ENCODE measurements at regions not wholly inside any gene's neighbourhood (a gene's known extent, or its start where the extent isn't known, plus 50 kb on each side); places are given as distances from the start of the nearest gene placed in this dataset.

DNA sequence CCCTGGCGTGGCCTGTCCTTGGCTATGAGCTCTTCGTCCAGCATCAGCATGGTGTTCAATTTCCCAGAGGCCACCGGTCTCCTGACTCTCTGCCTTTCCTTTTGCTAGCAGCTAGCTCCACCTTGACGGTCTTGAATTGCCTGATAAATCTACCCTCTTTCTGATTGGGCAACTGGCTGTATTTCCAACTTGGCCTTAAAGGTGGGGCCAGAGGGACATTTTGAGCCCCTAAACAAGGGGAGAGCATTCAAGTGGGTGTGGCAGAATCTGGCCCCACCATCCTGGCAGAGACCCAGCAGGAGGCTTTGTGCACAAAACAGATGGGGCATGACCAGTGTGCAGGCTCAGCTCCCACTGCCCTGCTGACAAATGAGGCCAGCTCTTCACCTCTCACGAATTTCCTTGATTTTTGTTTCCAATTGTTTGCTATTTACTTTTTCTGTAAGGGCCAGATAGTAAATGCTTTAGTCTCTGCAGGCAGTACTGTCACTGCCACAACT, 148.9 kb upstream of the VSTM2B start (continued):
- TF ChIP-seq CTCF (IDR thresholded peaks at IDR 0.05 in 2 of 3, conservative IDR thresholded peaks at IDR 0.05 in 1 of 3; ENCODE audit: borderline replicate concordance in 1 of 3, insufficient read depth in 1 of 3, low read depth in 2 of 3, low read length in 2 of 3) (no peak), JUND (IDR thresholded peaks at IDR 0.05) (no peak), EZH2 (IDR thresholded peaks at IDR 0.05) (no peak), ZFX (IDR thresholded peaks at IDR 0.05) (no peak)

- Histone ChIP-seq H3K9ac (ENCODE audit: low read length) (no peak overlapping the region), H2AFZ (ENCODE audit: low read depth, low read length, poor library complexity, severe bottlenecking) (no peak overlapping the region), H3K4me3 (replicated peaks in 1 of 2; ENCODE audit: low read depth in 1 of 2, low read length in 2 of 2) (no peak overlapping the region), H3K4me2 (ENCODE audit: low read length) (no peak overlapping the region), H3K79me2 (ENCODE audit: insufficient read depth, low read length) (no peaks in the 10 kb centered on the region), H3K4me1 (ENCODE audit: control insufficient read depth in 1 of 2, insufficient read depth in 2 of 2, low read length in 2 of 2) (no peaks in the 10 kb centered on the region), H3K27ac (ENCODE audit: low read depth, low read length) (no peak overlapping the region), H3K27me3 (ENCODE audit: insufficient read depth, low read length) (peaks cover 12% of the 10 kb centered on the region; the same call in 1 of the 2 replicates), H3K9me3 (ENCODE audit: control insufficient read depth in 1 of 2, insufficient read depth in 1 of 2, low read depth in 1 of 2, low read length in 2 of 2) (no peaks in the 10 kb centered on the region), H3K9me2 (ENCODE audit: insufficient read depth) (no peaks in the 10 kb centered on the region), H3K36me3 (ENCODE audit: control insufficient read depth in 1 of 2, insufficient read depth in 2 of 2, low read length in 2 of 2) (no peaks in the 10 kb centered on the region), H4K20me1 (ENCODE audit: insufficient read depth) (no peaks in the 10 kb centered on the region)
- intact Hi-C loops (cut with micrococcal nuclease) = no loop called here
- ChIA-PET CTCF (no interaction called here), RAD21 (ENCODE audit: low non-redundant PET in 1 of 2, low total read pairs in 2 of 2, uncharacterized antibody in 2 of 2, unreplicated experiment in 2 of 2) (no interaction called here), POLR2A (no interaction called here)
- DNase-seq (ENCODE audit: low read depth, low spot score) (no peak), ATAC-seq (no peak)
- BruUV-seq (replicated peaks) = no TSS peak
- TF ChIP-seq CBX3 (IDR thresholded peaks at IDR 0.05; ENCODE audit: low read depth) = no peak
- TF ChIP-seq EZH2 (IDR thresholded peaks at IDR 0.05) = no peak
- no peak for TF ChIP-seq REST (IDR thresholded peaks at IDR 0.05; ENCODE audit: low read depth)
- no peak for TF ChIP-seq TCF7L2 (IDR thresholded peaks at IDR 0.05; ENCODE audit: borderline replicate concordance, extremely low read depth, insufficient read depth, insufficient read length)
- TF ChIP-seq POLR2A (IDR thresholded peaks at IDR 0.05; ENCODE audit: borderline replicate concordance, extremely low read depth, insufficient read depth, insufficient read length) = no peak
- no peak for TF ChIP-seq ATF3 (IDR thresholded peaks at IDR 0.05)
- TF ChIP-seq CEBPB (IDR thresholded peaks at IDR 0.05; ENCODE audit: low read depth) = no peak
- TF ChIP-seq SP1 (IDR thresholded peaks at IDR 0.05; ENCODE audit: low read depth) = no peak
- no peak for TF ChIP-seq RAD21 (IDR thresholded peaks at IDR 0.05; ENCODE audit: low read depth)
- TF ChIP-seq POLR2AphosphoS5 (IDR thresholded peaks at IDR 0.05; ENCODE audit: low read depth, low read length) = no peak
- TF ChIP-seq EGR1 (IDR thresholded peaks at IDR 0.05; ENCODE audit: low read depth) = no peak
- no peak for TF ChIP-seq YY1 (IDR thresholded peaks at IDR 0.05; ENCODE audit: extremely low read depth, insufficient replicate concordance, low read depth, low read length)
- TF ChIP-seq ZNF274 (IDR thresholded peaks at IDR 0.05; ENCODE audit: low read depth, low read length) = no peak
- no peak for TF ChIP-seq ELF1 (IDR thresholded peaks at IDR 0.05; ENCODE audit: borderline replicate concordance, low read depth)
- TF ChIP-seq, protein P1, sequence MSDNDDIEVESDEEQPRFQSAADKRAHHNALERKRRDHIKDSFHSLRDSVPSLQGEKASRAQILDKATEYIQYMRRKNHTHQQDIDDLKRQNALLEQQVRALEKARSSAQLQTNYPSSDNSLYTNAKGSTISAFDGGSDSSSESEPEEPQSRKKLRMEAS (IDR thresholded peaks at IDR 0.05) = no peak
- no peak for TF ChIP-seq SIN3A (IDR thresholded peaks at IDR 0.05; ENCODE audit: low read depth)
- no peak for TF ChIP-seq CTCF (IDR thresholded peaks at IDR 0.05 in 2 of 3, conservative IDR thresholded peaks at IDR 0.05 in 1 of 3; ENCODE audit: borderline replicate concordance in 1 of 3, insufficient read depth in 1 of 3, low read depth in 2 of 3, low read length in 2 of 3)
These were observed 147.7 kb upstream of the VSTM2B start for GRCh38 chr19:29378126-29378525.
